ENCODE measurements at regions not wholly inside any gene's neighbourhood (a gene's known extent, or its start where the extent isn't known, plus 50 kb on each side); places are given as distances from the start of the nearest gene placed in this dataset.
"Not testable (repeated sequence)": the region's sequence is repeated elsewhere in the genome, so short reads cannot be mapped to it uniquely, and the experiment has no call there.

- no peak for DNase-seq
- Histone ChIP-seq H3K4me1 (ENCODE audit: control insufficient read depth, insufficient read depth, low read length) (no peaks in the 10 kb centered on the region), H3K27me3 (ENCODE audit: control insufficient read depth, insufficient read depth, low read length) (no peaks in the 10 kb centered on the region), H3K9me3 (replicated peaks; ENCODE audit: control insufficient read depth, low read depth, low read length) (peaks cover 13% of the 10 kb centered on the region), H3K4me3 (ENCODE audit: low read length) (no peak overlapping the region), H3K36me3 (ENCODE audit: control insufficient read depth, insufficient read depth, low read length) (no peaks in the 10 kb centered on the region), H3K27ac (ENCODE audit: low read length) (no peak overlapping the region)
- no CpG with 5 or more reads among the region's 3 CpGs for WGBS (ENCODE audit: insufficient coverage)
Measured at GRCh38 chr12:33892425-33892824, 129.9 kb upstream of the ALG10 start.

GRCh38 chr12:33920460-33920859 is 101.8 kb upstream of the ALG10 start:
- H3K36me3 ChIP-seq (ENCODE audit: control insufficient read depth, insufficient read depth, low read length); H3K4me1 ChIP-seq (ENCODE audit: control insufficient read depth, insufficient read depth, low read length); H3K27ac ChIP-seq (ENCODE audit: low read length); H3K27me3 ChIP-seq (ENCODE audit: control insufficient read depth, insufficient read depth, low read length); DNase-seq; H3K4me3 ChIP-seq (ENCODE audit: low read length): not testable (repeated sequence)
- H3K9me3 ChIP-seq (replicated peaks; ENCODE audit: control insufficient read depth, low read depth, low read length): peaks cover 20% of the 10 kb centered on the region
- WGBS (ENCODE audit: insufficient coverage): 70% methylated on average over 3 of the region's 5 CpGs

GRCh38 chr12:33926095-33926494 is 96.2 kb upstream of the ALG10 start:
- no peaks in the 10 kb centered on the region for H3K36me3 ChIP-seq (ENCODE audit: control insufficient read depth, insufficient read depth, low read length)
- no CpG with 5 or more reads among the region's 3 CpGs for WGBS (ENCODE audit: insufficient coverage)
- H3K27me3 ChIP-seq (ENCODE audit: control insufficient read depth, insufficient read depth, low read length): no peaks in the 10 kb centered on the region
- no peaks in the 10 kb centered on the region for H3K4me1 ChIP-seq (ENCODE audit: control insufficient read depth, insufficient read depth, low read length)
- H3K4me3 ChIP-seq (ENCODE audit: low read length): no peak overlapping the region
- no peak overlapping the region for H3K27ac ChIP-seq (ENCODE audit: low read length)
- DNase-seq: no peak
- peaks cover 14% of the 10 kb centered on the region for H3K9me3 ChIP-seq (replicated peaks; ENCODE audit: control insufficient read depth, low read depth, low read length)

- no CpG with 5 or more reads among the region's 1 CpG for WGBS (ENCODE audit: insufficient coverage)
- DNase-seq: not testable (repeated sequence)
Measured at GRCh38 chr12:33937669-33938068, 84.6 kb upstream of the ALG10 start.

GRCh38 chr12:33942172-33942571 is 80.1 kb upstream of the ALG10 start:
- peaks cover 5% of the 10 kb centered on the region for H3K9me3 ChIP-seq (replicated peaks; ENCODE audit: control insufficient read depth, low read depth, low read length)
- H3K36me3 ChIP-seq (ENCODE audit: control insufficient read depth, insufficient read depth, low read length): no peaks in the 10 kb centered on the region
- no peak overlapping the region for H3K4me3 ChIP-seq (ENCODE audit: low read length)
- no peaks in the 10 kb centered on the region for H3K4me1 ChIP-seq (ENCODE audit: control insufficient read depth, insufficient read depth, low read length)
- no peak for DNase-seq
- no peak overlapping the region for H3K27ac ChIP-seq (ENCODE audit: low read length)
- no peaks in the 10 kb centered on the region for H3K27me3 ChIP-seq (ENCODE audit: control insufficient read depth, insufficient read depth, low read length)
- 63% methylated on average over 1 of the region's 3 CpGs for WGBS (ENCODE audit: insufficient coverage)

More at GRCh38 chr12:33937669-33938068, 84.6 kb upstream of the ALG10 start:
- not testable (repeated sequence) for H3K27me3 ChIP-seq (ENCODE audit: control insufficient read depth, insufficient read depth, low read length); H3K27ac ChIP-seq (ENCODE audit: low read length); H3K36me3 ChIP-seq (ENCODE audit: control insufficient read depth, insufficient read depth, low read length); H3K4me1 ChIP-seq (ENCODE audit: control insufficient read depth, insufficient read depth, low read length); H3K9me3 ChIP-seq (replicated peaks; ENCODE audit: control insufficient read depth, low read depth, low read length); H3K4me3 ChIP-seq (ENCODE audit: low read length)

- Histone ChIP-seq H3K36me3 (ENCODE audit: control insufficient read depth, insufficient read depth, low read length) (no peaks in the 10 kb centered on the region), H3K27me3 (ENCODE audit: control insufficient read depth, insufficient read depth, low read length) (no peaks in the 10 kb centered on the region), H3K4me3 (ENCODE audit: low read length) (no peak overlapping the region), H3K4me1 (ENCODE audit: control insufficient read depth, insufficient read depth, low read length) (no peaks in the 10 kb centered on the region), H3K9me3 (replicated peaks; ENCODE audit: control insufficient read depth, low read depth, low read length) (peaks cover 5% of the 10 kb centered on the region), H3K27ac (ENCODE audit: low read length) (no peak overlapping the region)
- no peak for DNase-seq
- 24% methylated on average over 1 of the region's 3 CpGs for WGBS (ENCODE audit: insufficient coverage)
Measured at GRCh38 chr12:33944703-33945437, 77.4 kb upstream of the ALG10 start.

- no peaks in the 10 kb centered on the region for H3K4me1 ChIP-seq (ENCODE audit: control insufficient read depth, insufficient read depth, low read length)
- DNase-seq: no peak
- no peaks in the 10 kb centered on the region for H3K27me3 ChIP-seq (ENCODE audit: control insufficient read depth, insufficient read depth, low read length)
- peaks cover 7% of the 10 kb centered on the region for H3K9me3 ChIP-seq (replicated peaks; ENCODE audit: control insufficient read depth, low read depth, low read length)
- H3K4me3 ChIP-seq (ENCODE audit: low read length): no peak overlapping the region
- no peaks in the 10 kb centered on the region for H3K36me3 ChIP-seq (ENCODE audit: control insufficient read depth, insufficient read depth, low read length)
- H3K27ac ChIP-seq (ENCODE audit: low read length): no peak overlapping the region
- WGBS (ENCODE audit: insufficient coverage): 86% methylated on average over 5 of the region's 6 CpGs
Measured at GRCh38 chr12:33945438-33945784, 76.9 kb upstream of the ALG10 start.

GRCh38 chr12:33966219-33966618 is 56.1 kb upstream of the ALG10 start:
- 77% methylated on average over 7 of the region's 7 CpGs for WGBS (ENCODE audit: insufficient coverage)
- not testable (repeated sequence) for H3K36me3 ChIP-seq (ENCODE audit: control insufficient read depth, insufficient read depth, low read length); DNase-seq

GRCh38 chr12:33967760-33968159 is 54.5 kb upstream of the ALG10 start:
- Histone ChIP-seq H3K9me3 (replicated peaks; ENCODE audit: control insufficient read depth, low read depth, low read length) (peaks cover 9% of the 10 kb centered on the region), H3K27ac (ENCODE audit: low read length) (no peak overlapping the region), H3K36me3 (ENCODE audit: control insufficient read depth, insufficient read depth, low read length) (no peaks in the 10 kb centered on the region), H3K27me3 (ENCODE audit: control insufficient read depth, insufficient read depth, low read length) (no peaks in the 10 kb centered on the region), H3K4me3 (ENCODE audit: low read length) (no peak overlapping the region), H3K4me1 (ENCODE audit: control insufficient read depth, insufficient read depth, low read length) (no peaks in the 10 kb centered on the region)
- DNase-seq: no peak
- no CpG with 5 or more reads among the region's 1 CpG for WGBS (ENCODE audit: insufficient coverage)

More at GRCh38 chr12:33966219-33966618, 56.1 kb upstream of the ALG10 start:
- not testable (repeated sequence) for H3K4me3 ChIP-seq (ENCODE audit: low read length); H3K27me3 ChIP-seq (ENCODE audit: control insufficient read depth, insufficient read depth, low read length); H3K4me1 ChIP-seq (ENCODE audit: control insufficient read depth, insufficient read depth, low read length); H3K27ac ChIP-seq (ENCODE audit: low read length); H3K9me3 ChIP-seq (replicated peaks; ENCODE audit: control insufficient read depth, low read depth, low read length)
